HepG2 (cell line): ENCODE measurements at regions not wholly inside any gene's neighbourhood (a gene's known extent, or its start where the extent isn't known, plus 50 kb on each side); places are given as distances from the start of the nearest gene placed in this dataset.

Source experiments
- ATAC-seq: fragments of 200-7000 bp; cut with Tn5 transposase; 3 replicates; pipeline ENCODE4 v1.9.1; 2020; ENCODE audit warnings: mild to moderate bottlenecking, moderate library complexity
- BruUV-seq: library from RNA; stranded (reverse); fragments of 400-500 nt; replicated peaks from 2 replicates; lab custom pipeline; 2021; lab: Mats Ljungman, UMichigan
- CTCF ChIA-PET: fragments of 300-600 bp; formaldehyde crosslinking; extraction: SDS; loops from one replicate; lab custom pipeline; 2021; ENCODE audit warnings: low total read pairs, inconsistent platforms, low intra/inter-chr PET ratio; lab: Yijun Ruan, JAX
- POLR2A ChIA-PET: fragments of 350-600 bp; sonication (Branson Sonifier 250); formaldehyde crosslinking; loops from one replicate; lab custom pipeline; 2020; ENCODE audit warnings: antibody characterized with exemption, inconsistent platforms; lab: Yijun Ruan, JAX
- DNase-seq: peaks from one replicate; pipeline ENCODE4 v3.0.0-alpha.2; 2015; ENCODE audit warnings: low spot score
- FAIRE-seq: peaks from 3 replicates; lab custom pipeline; 2011; peaks lifted over from hg19 to GRCh38; lab: Jason Lieb, UNC
- H2AFZ ChIP-seq: one replicate; pipeline ENCODE4 v1.6.1; 2011; ENCODE audit warnings: low read length, inconsistent platforms
- H3K27ac ChIP-seq: fragments of 300-600 bp; 3 replicates; pipeline ENCODE4 v1.8.0; 2011; ENCODE audit warnings: mixed run types, mild to moderate bottlenecking, mixed read lengths, low read length, inconsistent platforms; ENCODE audit not compliant: insufficient read depth; ENCODE audit errors: extremely low read length
- H3K27me3 ChIP-seq, 2 experiments: fragments of 200-600 bp in 1 of 2; 2 replicates in 1 of 2; 3 replicates in 1 of 2; pipeline versions ENCODE4 v1.6.0 to v1.8.0; 2011; ENCODE audit warnings: low read length in 2 of 2, mild to moderate bottlenecking in 2 of 2, moderate library complexity in 2 of 2, inconsistent platforms in 1 of 2; ENCODE audit not compliant: insufficient read depth in 2 of 2, control insufficient read depth in 1 of 2
- H3K36me3 ChIP-seq, 2 experiments: fragments of 200-600 bp in 1 of 2; replicated peaks in 1 of 2; 2 replicates in 1 of 2; 3 replicates in 1 of 2; pipeline versions ENCODE4 v1.5.1 to v1.8.0; 2011; ENCODE audit warnings: low read length in 2 of 2, inconsistent platforms in 1 of 2; ENCODE audit not compliant: insufficient read depth in 2 of 2, control insufficient read depth in 1 of 2
- H3K4me1 ChIP-seq: 2 replicates; pipeline ENCODE4 v1.5.1; 2012; ENCODE audit warnings: low read length, inconsistent platforms; ENCODE audit not compliant: insufficient read depth
- H3K4me2 ChIP-seq: 2 replicates; pipeline ENCODE4 v1.6.0; 2011; ENCODE audit warnings: low read depth, low read length, inconsistent platforms
- H3K4me3 ChIP-seq, 3 experiments: fragments of 200-600 bp in 1 of 3; sonication (generic), shearing (Covaris generic) in 1 of 3; replicated peaks in 1 of 3; 2 replicates each; pipeline ENCODE4 v1.5.1; 2011 to 2016; ENCODE audit warnings: low read length in 3 of 3, inconsistent platforms in 2 of 3, low read depth in 2 of 3, mild to moderate bottlenecking in 2 of 3, control low read depth in 1 of 3, mixed read lengths in 1 of 3; ENCODE audit not compliant: insufficient read depth in 1 of 3
- H3K79me2 ChIP-seq: one replicate; pipeline ENCODE4 v1.6.1; 2011; ENCODE audit warnings: low read length, inconsistent platforms; ENCODE audit not compliant: insufficient read depth
- H3K9ac ChIP-seq: 2 replicates; pipeline ENCODE4 v1.6.0; 2011; ENCODE audit warnings: mild to moderate bottlenecking, low read depth, low read length, inconsistent platforms; ENCODE audit not compliant: insufficient read depth
- H3K9me3 ChIP-seq: 2 replicates; pipeline ENCODE4 v1.5.1; 2012; ENCODE audit warnings: mild to moderate bottlenecking, low read length
- H4K20me1 ChIP-seq: 2 replicates; pipeline ENCODE4 v1.6.0; 2011; ENCODE audit warnings: inconsistent platforms, mild to moderate bottlenecking, low read length, moderate library complexity; ENCODE audit not compliant: insufficient read depth
- ATF7 ChIP-seq, 2 experiments: fragments of 450-650 bp in 1 of 2; sonication (generic) in 1 of 2; formaldehyde crosslinking in 1 of 2; IDR thresholded peaks; 2 replicates each; pipeline versions ENCODE4 v1.4.0 to v1.6.1; 2016 to 2020; ENCODE audit warnings: antibody characterized with exemption in 1 of 2, mild to moderate bottlenecking in 1 of 2, missing genetic modification reagents in 1 of 2
- ELF1 ChIP-seq: sonication (generic); formaldehyde crosslinking; IDR thresholded peaks from 2 replicates; pipeline ENCODE4 v1.4.0; 2020; ENCODE audit warnings: missing genetic modification reagents
- FOXC1 ChIP-seq: sonication (generic); formaldehyde crosslinking; IDR thresholded peaks from 2 replicates; pipeline ENCODE4 v1.8.0; 2022; ENCODE audit warnings: mild to moderate bottlenecking, missing genetic modification reagents, borderline replicate concordance
- HNRNPH1 ChIP-seq: fragments of 200-400 bp; formaldehyde crosslinking; optimal IDR thresholded peaks from 2 replicates; pipeline ENCODE3; 2017; ENCODE audit warnings: mild to moderate bottlenecking, low read depth, low read length
- RBAK ChIP-seq: sonication (generic); formaldehyde crosslinking; IDR thresholded peaks from 2 replicates; pipeline ENCODE4 v1.5.1; 2020; ENCODE audit warnings: mild to moderate bottlenecking, missing genetic modification reagents
- RFXAP ChIP-seq: sonication (generic); formaldehyde crosslinking; IDR thresholded peaks from 2 replicates; pipeline ENCODE4 v1.4.0; 2020; ENCODE audit warnings: missing genetic modification reagents, borderline replicate concordance
- SP140L ChIP-seq: sonication (generic); formaldehyde crosslinking; IDR thresholded peaks from 2 replicates; pipeline ENCODE4 v1.4.0; 2020; ENCODE audit warnings: missing genetic modification reagents, borderline replicate concordance
- TEAD3 ChIP-seq: optimal IDR thresholded peaks from 2 replicates; pipeline ENCODE3; 2016; ENCODE audit warnings: borderline replicate concordance
- ZFP82 ChIP-seq: sonication (generic); formaldehyde crosslinking; IDR thresholded peaks from 2 replicates; pipeline ENCODE4 v1.5.1; 2020; ENCODE audit warnings: mild to moderate bottlenecking, missing genetic modification reagents, borderline replicate concordance
- ZNF33A ChIP-seq: sonication (generic); formaldehyde crosslinking; IDR thresholded peaks from 2 replicates; pipeline ENCODE4 v1.5.1; 2020; ENCODE audit warnings: missing genetic modification reagents, mild to moderate bottlenecking, moderate library complexity, borderline replicate concordance
- ZNF567 ChIP-seq: sonication (generic); formaldehyde crosslinking; IDR thresholded peaks from 2 replicates; pipeline ENCODE4 v1.8.1; 2023; ENCODE audit warnings: mild to moderate bottlenecking, missing genetic modification reagents, borderline replicate concordance
- WGBS: methylation state at CpG from one replicate; pipeline ENCODE4 v1.1.6; 2017; ENCODE audit warnings: low lambda C conversion rate; 5-methylcytosine and 5-hydroxymethylcytosine counted together
- in situ Hi-C: cut with HindIII; loops from 2 replicates; pipeline ENCODE4 v1.10.0; 2017; ENCODE audit warnings: low pct_unique_long_range_greater_than_20kb; ENCODE audit not compliant: extremely low pct_ligation_motif_present
- intact Hi-C: fragments of 100-400 bp; cut with micrococcal nuclease; formaldehyde crosslinking; loops from one replicate; pipeline ENCODE4 v1.10.0; 2022; ENCODE audit not compliant: unreplicated experiment
- TF ChIP-seq, protein P1 (sequence below): sonication (generic); formaldehyde crosslinking; IDR thresholded peaks from 2 replicates; pipeline ENCODE4 v1.8.0; 2022; ENCODE audit warnings: mild to moderate bottlenecking, missing genetic modification reagents
- TF ChIP-seq, protein P2 (sequence below): sonication (generic); formaldehyde crosslinking; IDR thresholded peaks from 2 replicates; pipeline ENCODE4 v1.4.0; 2020; ENCODE audit warnings: missing genetic modification reagents, borderline replicate concordance

DNA sequence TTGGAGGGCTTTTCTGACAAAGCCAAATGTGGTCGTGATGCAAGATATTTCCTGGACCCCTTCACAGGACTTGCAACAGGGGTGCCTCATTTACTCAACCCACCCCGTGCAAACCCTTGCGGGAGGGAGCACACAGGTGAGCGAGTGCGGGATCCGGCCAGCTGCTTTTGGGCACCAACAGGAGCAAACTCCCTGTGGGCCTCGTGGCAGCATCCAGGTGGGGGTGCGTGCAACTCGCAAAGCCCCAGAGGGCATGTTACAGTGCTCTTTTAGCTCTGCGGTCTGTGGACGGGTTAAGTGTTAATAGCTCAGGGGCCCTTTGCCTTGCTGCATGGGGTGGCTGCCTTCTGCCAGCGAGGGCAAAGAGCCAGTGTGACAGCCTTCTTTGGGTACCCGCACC is 707.6 kb upstream of the MDGA2 start:
- POLR2A ChIA-PET, result no interaction called here
- CTCF ChIA-PET, result no interaction called here
- DNase-seq, result no peak
- BruUV-seq, result no TSS peak
- H3K4me2 ChIP-seq, result no peak overlapping the region
- TF ChIP-seq, protein P1, sequence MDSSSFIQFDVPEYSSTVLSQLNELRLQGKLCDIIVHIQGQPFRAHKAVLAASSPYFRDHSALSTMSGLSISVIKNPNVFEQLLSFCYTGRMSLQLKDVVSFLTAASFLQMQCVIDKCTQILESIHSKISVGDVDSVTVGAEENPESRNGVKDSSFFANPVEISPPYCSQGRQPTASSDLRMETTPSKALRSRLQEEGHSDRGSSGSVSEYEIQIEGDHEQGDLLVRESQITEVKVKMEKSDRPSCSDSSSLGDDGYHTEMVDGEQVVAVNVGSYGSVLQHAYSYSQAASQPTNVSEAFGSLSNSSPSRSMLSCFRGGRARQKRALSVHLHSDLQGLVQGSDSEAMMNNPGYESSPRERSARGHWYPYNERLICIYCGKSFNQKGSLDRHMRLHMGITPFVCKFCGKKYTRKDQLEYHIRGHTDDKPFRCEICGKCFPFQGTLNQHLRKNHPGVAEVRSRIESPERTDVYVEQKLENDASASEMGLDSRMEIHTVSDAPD (CRISPR knock-in tag), result no peak
- no peak for TF ChIP-seq HNRNPH1
- TF ChIP-seq ZNF567 (CRISPR knock-in tag), result no peak
- no peak for TF ChIP-seq TEAD3 (CRISPR knock-in tag)
- no peak for TF ChIP-seq SP140L
- no peak for TF ChIP-seq RBAK (CRISPR knock-in tag)
- TF ChIP-seq ZFP82 (CRISPR knock-in tag), result no peak
- no peak for TF ChIP-seq RFXAP (CRISPR knock-in tag)
- H3K9me3 ChIP-seq, result no peaks in the 10 kb centered on the region; the same call in 1 of the 2 replicates
- H3K27me3 ChIP-seq, result no peaks in the 10 kb centered on the region
- H3K4me3 ChIP-seq, result no peak overlapping the region
- no peaks in the 10 kb centered on the region for H4K20me1 ChIP-seq
- ATAC-seq, result no peak
- no peaks in the 10 kb centered on the region for H3K4me1 ChIP-seq
- in situ Hi-C loops (no loop called here), intact Hi-C loops (no loop called here)
- WGBS, result 36% methylated on average over 5 of the region's 13 CpGs
- no peak overlapping the region for H2AFZ ChIP-seq
- H3K9ac ChIP-seq, result no peak overlapping the region
- no peaks in the 10 kb centered on the region for H3K36me3 ChIP-seq
- no peak for FAIRE-seq
- no peaks in the 10 kb centered on the region for H3K79me2 ChIP-seq
- no peak overlapping the region for H3K27ac ChIP-seq

DNA sequence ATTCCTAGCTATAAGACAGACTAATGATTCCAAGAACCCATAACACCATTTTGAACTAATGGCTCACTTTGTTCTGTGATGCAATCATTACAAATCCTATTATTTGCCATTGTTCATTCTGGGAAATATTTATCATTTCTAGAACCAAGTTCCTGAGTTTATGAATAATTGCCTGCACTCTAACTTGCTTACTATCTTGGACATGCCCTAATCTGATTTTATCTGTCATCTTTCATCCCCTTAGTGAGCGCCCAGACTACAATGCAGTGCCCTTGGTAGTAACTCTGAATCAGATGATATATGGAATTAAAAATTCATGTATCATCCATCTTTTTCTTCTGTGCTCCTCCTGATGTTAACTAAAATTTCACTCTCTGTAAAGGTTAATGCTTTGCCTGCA is 703.1 kb upstream of the MDGA2 start:
- no TSS peak for BruUV-seq
- H3K27ac ChIP-seq, result no peak overlapping the region
- DNase-seq, result no peak
- H3K4me3 ChIP-seq, result no peak overlapping the region
- H3K4me2 ChIP-seq, result no peak overlapping the region
- H3K9ac ChIP-seq, result no peak overlapping the region
- no peaks in the 10 kb centered on the region for H3K79me2 ChIP-seq
- CTCF ChIA-PET, result no interaction called here
- H3K36me3 ChIP-seq, result no peaks in the 10 kb centered on the region
- intact Hi-C loops (no loop called here), in situ Hi-C loops (no loop called here)
- H3K27me3 ChIP-seq, result no peaks in the 10 kb centered on the region
- no peak for FAIRE-seq
- H3K9me3 ChIP-seq, result no peaks in the 10 kb centered on the region
- H4K20me1 ChIP-seq, result no peaks in the 10 kb centered on the region
- 9% methylated on average over 1 of the region's 1 CpG for WGBS
- ATAC-seq, result no peak
- no peaks in the 10 kb centered on the region for H3K4me1 ChIP-seq
- no peak overlapping the region for H2AFZ ChIP-seq
- POLR2A ChIA-PET, result no interaction called here
- TF ChIP-seq ZNF567 (CRISPR knock-in tag), result no peak
- TF ChIP-seq ZNF33A (CRISPR knock-in tag), result no peak
- TF ChIP-seq RFXAP (CRISPR knock-in tag), result no peak
- no peak for TF ChIP-seq FOXC1 (CRISPR knock-in tag)
- TF ChIP-seq ELF1 (CRISPR knock-in tag), result no peak
- TF ChIP-seq ATF7 (IDR thresholded peaks at IDR 0.05), result no peak
- no peak for TF ChIP-seq ATF7 (CRISPR knock-in tag; IDR thresholded peaks at IDR 0.05)
- TF ChIP-seq, protein P2, sequence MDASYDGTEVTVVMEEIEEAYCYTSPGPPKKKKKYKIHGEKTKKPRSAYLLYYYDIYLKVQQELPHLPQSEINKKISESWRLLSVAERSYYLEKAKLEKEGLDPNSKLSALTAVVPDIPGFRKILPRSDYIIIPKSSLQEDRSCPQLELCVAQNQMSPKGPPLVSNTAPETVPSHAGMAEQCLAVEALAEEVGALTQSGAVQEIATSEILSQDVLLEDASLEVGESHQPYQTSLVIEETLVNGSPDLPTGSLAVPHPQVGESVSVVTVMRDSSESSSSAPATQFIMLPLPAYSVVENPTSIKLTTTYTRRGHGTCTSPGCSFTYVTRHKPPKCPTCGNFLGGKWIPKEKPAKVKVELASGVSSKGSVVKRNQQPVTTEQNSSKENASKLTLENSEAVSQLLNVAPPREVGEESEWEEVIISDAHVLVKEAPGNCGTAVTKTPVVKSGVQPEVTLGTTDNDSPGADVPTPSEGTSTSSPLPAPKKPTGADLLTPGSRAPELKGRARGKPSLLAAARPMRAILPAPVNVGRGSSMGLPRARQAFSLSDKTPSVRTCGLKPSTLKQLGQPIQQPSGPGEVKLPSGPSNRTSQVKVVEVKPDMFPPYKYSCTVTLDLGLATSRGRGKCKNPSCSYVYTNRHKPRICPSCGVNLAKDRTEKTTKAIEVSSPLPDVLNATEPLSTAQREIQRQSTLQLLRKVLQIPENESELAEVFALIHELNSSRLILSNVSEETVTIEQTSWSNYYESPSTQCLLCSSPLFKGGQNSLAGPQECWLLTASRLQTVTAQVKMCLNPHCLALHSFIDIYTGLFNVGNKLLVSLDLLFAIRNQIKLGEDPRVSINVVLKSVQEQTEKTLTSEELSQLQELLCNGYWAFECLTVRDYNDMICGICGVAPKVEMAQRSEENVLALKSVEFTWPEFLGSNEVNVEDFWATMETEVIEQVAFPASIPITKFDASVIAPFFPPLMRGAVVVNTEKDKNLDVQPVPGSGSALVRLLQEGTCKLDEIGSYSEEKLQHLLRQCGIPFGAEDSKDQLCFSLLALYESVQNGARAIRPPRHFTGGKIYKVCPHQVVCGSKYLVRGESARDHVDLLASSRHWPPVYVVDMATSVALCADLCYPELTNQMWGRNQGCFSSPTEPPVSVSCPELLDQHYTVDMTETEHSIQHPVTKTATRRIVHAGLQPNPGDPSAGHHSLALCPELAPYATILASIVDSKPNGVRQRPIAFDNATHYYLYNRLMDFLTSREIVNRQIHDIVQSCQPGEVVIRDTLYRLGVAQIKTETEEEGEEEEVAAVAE, result no peak
